Fibroblast of mammary gland (primary cell): ENCODE measurements at regions not wholly inside any gene's neighbourhood (a gene's known extent, or its start where the extent isn't known, plus 50 kb on each side); places are given as distances from the start of the nearest gene placed in this dataset.

Source experiments
- DNase-seq: peaks from one replicate; pipeline ENCODE4 v3.0.0-alpha.2; 2010; ENCODE audit warnings: low read depth
- H3K4me3 ChIP-seq: 2 replicates; pipeline ENCODE4 v1.5.1; 2011; ENCODE audit warnings: low read depth, mild to moderate bottlenecking, low read length, moderate library complexity; ENCODE audit not compliant: control insufficient read depth
- CTCF ChIP-seq: conservative IDR thresholded peaks from 2 replicates; pipeline ENCODE4 v1.5.1; 2011; ENCODE audit warnings: low read depth, low read length, inconsistent platforms; ENCODE audit not compliant: control insufficient read depth, insufficient read depth

- no peak overlapping the region for H3K4me3 ChIP-seq
- no peak for DNase-seq
- TF ChIP-seq CTCF, result no peak
Observed at GRCh38 chr7:42485301-42485766, 248.3 kb upstream of the GLI3 start.

- no peak overlapping the region for H3K4me3 ChIP-seq
- TF ChIP-seq CTCF, result no peak
- DNase-seq, result no peak
Observed at GRCh38 chr7:42483886-42484285, 246.9 kb upstream of the GLI3 start.

- H3K4me3 ChIP-seq, result no peak overlapping the region
- peak; percentile 37 for DNase-seq
- no peak for TF ChIP-seq CTCF
Observed at GRCh38 chr7:42479816-42480633, 243.0 kb upstream of the GLI3 start.

- DNase-seq, result no peak
- TF ChIP-seq CTCF, result no peak
- H3K4me3 ChIP-seq, result no peak overlapping the region
Observed at GRCh38 chr7:42479452-42479815, 242.4 kb upstream of the GLI3 start.

- no peak for TF ChIP-seq CTCF
- DNase-seq, result no peak
- H3K4me3 ChIP-seq, result no peak overlapping the region
Observed at GRCh38 chr7:42478717-42479116, 241.7 kb upstream of the GLI3 start.

- DNase-seq, result no peak
- no peak overlapping the region for H3K4me3 ChIP-seq
- no peak for TF ChIP-seq CTCF
Observed at GRCh38 chr7:42476255-42476654, 239.2 kb upstream of the GLI3 start.
